ELR (cell line): ENCODE measurements at regions not wholly inside any gene's neighbourhood (a gene's known extent, or its start where the extent isn't known, plus 50 kb on each side); places are given as distances from the start of the nearest gene placed in this dataset.
"Not testable (repeated sequence)": the region's sequence is repeated elsewhere in the genome, so short reads cannot be mapped to it uniquely, and the experiment has no call there.

ENCODE experiments used
- DNase-seq: peaks from one replicate; pipeline ENCODE4 v3.0.0-alpha.2; 2015; ENCODE audit warnings: low read depth

DNA sequence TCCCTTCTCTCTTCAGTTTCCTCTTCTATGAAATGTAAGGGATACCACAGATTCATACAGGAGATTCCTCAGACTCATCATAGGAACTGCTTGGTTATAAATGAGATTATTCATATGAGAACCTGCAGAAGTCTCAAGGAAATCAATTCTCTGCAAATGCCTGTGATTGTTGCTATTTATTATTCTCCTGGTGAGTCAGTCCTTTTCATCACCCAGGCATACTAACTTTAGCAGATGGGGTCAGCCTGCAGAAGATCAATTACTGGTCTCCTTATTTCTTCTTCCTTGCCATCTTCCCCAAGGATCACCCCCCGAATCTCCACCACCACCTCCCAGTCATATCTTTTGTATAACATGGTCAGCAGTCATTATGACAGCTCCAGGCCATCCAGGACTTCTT, 53.8 kb upstream of the DCP1A start:
- DNase-seq: no peak

- no peak for DNase-seq
Observed at GRCh38 chr3:53402326-53402725, 55.0 kb upstream of the DCP1A start.

GRCh38 chr3:53411371-53411770, 64.0 kb upstream of the DCP1A start:
- no peak for DNase-seq

DNA sequence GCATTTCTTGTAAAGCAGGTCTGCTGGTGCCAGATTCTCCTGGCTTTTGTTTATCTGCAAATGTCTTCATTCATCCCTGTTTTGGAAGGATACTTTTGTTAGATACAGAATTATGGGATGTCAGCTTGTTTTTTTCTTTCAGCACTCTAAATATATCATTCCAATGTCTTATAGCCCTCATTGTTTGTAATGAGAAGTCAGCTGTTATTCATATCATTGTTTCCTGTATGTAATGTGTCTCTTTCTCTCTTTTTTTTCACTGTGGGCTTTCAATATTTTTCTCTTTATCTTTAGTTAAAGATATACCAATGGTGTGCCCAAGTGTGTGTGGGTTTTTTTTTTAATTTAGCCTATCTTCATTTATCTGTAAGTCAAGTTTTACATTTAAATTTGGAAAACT, 65.6 kb upstream of the DCP1A start:
- DNase-seq: no peak

- DNase-seq: no peak
Observed at GRCh38 chr3:53416530-53416929, 69.2 kb upstream of the DCP1A start.

- DNase-seq: no peak
Observed at GRCh38 chr3:53420831-53421230, 73.5 kb upstream of the DCP1A start.

- DNase-seq: no peak
Observed at GRCh38 chr3:53422954-53423698, 71.3 kb upstream of the CACNA1D start.

- DNase-seq: no peak
Observed at GRCh38 chr3:53425936-53426335, 68.5 kb upstream of the CACNA1D start.

DNA sequence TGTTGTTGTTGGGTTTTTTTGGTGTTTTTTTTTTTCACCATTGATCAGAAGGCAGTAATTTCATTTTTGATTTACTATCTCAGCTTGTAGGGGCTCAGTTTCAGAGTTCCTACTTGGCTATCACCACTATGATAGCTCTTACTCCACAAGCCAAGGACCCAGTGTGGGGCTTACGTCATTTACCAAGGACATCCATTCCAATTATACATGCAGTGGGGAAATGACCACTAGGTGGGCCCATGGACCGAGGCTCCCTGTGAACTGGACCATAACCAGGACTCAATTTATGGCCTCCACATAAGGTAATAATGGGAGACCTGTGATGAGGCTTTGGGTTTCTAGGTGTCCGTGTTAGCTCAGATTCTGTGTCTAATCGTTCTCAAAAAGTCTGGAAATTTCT, 67.5 kb upstream of the CACNA1D start:
- peak; percentile 19 for DNase-seq

DNA sequence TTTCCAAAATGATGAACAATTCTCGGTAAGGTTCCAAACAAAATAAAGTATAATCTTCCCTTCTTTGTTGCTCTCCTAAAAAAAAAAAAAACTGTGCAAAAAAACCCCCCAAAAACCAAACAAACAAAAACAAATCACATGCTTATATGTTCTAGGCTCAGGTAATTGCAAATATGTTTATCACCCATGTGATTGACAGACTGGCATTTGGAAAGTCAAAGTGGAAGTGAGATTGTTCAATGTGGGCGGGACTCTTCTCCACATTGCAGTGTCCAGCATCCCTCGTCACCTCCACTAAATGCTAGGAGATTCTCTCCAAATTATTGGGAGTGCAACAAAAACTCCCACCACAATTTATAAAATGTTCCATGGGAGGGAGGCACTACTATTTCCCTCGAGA, 57.6 kb upstream of the CACNA1D start:
- no peak for DNase-seq

DNA sequence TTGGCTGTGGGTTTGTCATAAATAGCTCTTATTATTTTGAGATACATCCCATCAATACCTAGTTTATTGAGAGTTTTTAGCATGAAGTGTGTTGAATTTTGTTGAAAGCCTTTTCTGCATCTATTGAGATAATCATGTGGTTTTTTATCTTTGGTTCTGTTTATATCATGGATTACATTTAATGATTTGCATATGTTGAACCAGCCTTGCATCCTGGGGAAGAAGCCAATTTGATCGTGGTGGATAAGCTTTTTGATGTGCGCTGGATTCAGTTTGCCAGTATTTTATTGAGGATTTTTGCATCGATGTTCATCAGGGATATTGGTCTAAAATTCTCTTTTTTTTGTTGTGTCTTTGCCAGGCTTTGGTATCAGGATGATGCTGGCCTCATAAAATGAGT, 51.5 kb upstream of the CACNA1D start:
- DNase-seq: not testable (repeated sequence)
